Inflammatory macrophage treated with lipopolysaccharide for 4 hours (primary cell): ENCODE measurements at regions not wholly inside any gene's neighbourhood (a gene's known extent, or its start where the extent isn't known, plus 50 kb on each side); places are given as distances from the start of the nearest gene placed in this dataset.
"Not testable (repeated sequence)": the region's sequence is repeated elsewhere in the genome, so short reads cannot be mapped to it uniquely, and the experiment has no call there.

Experiments used
- DNase-seq: peaks from one replicate; pipeline ENCODE4 v3.0.0-alpha.2; 2020

- DNase-seq: no peak
These were observed 529.1 kb upstream of the BRINP1 start for GRCh38 chr9:119898316-119898715.

DNA sequence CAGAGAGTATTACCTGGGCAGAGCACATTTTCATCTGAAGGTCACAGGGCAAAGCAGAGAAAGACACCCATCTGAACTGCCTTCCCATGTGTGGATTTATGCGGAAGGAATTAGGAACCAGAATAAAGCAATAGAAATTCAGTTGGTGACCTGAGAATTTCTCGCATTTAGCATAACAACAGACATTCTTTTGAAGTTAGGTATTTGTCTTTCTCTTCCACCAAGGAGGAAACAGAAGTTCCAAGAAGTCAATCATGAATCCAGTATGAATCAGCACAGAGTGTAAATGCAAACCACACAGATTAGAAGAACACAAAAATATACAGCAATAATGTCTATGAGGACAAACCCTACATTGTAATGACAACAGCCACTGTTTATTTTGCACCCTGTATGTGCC lies 515.2 kb upstream of the BRINP1 start:
- no peak for DNase-seq

DNA sequence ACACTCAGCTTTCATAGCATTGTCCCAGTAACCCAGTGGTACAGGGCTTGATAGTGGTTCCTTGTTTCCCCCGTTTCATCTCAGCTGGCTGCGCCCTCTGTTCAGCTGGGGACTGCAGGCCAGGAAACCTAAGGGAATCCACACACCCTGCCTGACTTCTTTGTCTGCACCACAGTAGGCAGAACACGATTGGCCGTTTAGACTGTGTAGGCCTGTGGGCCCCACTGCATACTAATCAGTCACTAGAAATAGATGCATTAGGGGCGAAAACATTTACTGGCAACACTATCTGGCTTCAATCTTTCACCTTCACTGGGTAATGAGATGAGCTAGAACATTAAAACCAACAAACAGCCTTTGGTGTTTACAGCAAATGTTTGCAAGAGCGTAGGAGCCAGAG lies 512.7 kb upstream of the BRINP1 start:
- DNase-seq: no peak

GRCh38 chr9:119880361-119880760 lies 511.1 kb upstream of the BRINP1 start:
- DNase-seq: no peak

- DNase-seq: no peak
These were observed 508.1 kb upstream of the BRINP1 start for GRCh38 chr9:119877306-119877705.

GRCh38 chr9:119873877-119874276 lies 504.6 kb upstream of the BRINP1 start:
- DNase-seq: no peak

GRCh38 chr9:119870251-119870650 lies 501.0 kb upstream of the BRINP1 start:
- not testable (repeated sequence) for DNase-seq

DNA sequence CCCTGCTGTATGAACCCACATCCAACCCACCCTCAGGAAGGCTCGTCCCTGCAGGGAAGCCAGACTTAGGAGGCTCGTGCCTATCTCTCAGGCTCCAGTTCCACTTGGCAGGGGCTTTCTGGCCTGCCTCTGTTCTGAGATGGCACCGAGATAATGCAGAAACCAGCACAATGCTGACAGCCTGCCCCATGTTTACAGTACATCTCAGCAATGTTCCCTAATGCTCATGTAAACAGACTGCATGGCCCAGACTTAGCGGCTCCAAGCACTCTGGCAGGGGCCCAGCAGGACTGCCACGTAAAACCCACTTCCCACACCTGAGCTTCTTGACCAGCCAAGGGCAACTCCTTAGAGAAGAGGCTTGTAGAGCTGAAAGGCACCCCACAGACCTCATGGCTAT lies 499.5 kb upstream of the BRINP1 start:
- DNase-seq: no peak

- DNase-seq: no peak
These were observed 492.6 kb upstream of the BRINP1 start for GRCh38 chr9:119861842-119862241.

GRCh38 chr9:119859128-119859527 lies 489.9 kb upstream of the BRINP1 start:
- DNase-seq: no peak

GRCh38 chr9:119853126-119853525 lies 483.9 kb upstream of the BRINP1 start:
- DNase-seq: no peak

DNA sequence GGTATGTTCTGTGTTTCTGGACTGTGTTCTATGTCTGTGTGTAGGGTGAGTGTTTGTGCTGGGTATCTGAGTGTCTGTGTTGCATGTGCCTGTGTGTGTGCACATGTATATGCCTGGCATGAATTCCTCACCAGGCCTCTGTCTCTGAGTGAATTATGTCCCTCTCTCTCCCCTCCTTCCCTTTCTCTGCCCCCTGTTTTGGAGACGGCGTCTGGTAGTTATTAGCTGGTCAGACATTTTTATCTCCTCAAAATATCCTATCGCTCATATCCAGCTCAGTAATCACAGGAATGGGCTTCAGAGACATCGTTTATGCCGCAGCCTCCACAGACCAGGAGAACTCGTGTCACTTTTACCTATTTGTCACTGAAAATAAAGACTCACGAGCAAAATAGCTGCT lies 483.2 kb upstream of the BRINP1 start:
- DNase-seq: no peak

DNA sequence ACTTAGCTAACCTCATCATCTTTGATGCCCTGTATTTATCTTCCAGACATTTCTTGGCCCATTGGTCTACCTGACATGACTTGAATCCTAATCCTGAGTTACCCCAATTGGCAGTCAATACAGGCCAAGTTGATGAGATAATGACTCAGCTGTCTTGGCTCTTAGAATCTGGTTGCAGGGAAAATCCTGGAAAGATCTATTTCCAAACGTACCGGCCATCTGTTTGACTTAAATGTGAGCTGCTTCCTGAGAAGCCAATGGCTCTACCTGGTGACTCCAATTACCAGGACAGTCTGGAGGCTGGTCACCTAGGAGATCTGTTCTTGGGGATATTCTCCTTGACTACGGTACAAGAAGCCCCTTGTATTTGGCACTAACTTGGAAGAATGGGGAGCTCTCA lies 475.2 kb upstream of the BRINP1 start:
- no peak for DNase-seq

- DNase-seq: no peak
These were observed 471.8 kb upstream of the BRINP1 start for GRCh38 chr9:119841016-119841415.

DNA sequence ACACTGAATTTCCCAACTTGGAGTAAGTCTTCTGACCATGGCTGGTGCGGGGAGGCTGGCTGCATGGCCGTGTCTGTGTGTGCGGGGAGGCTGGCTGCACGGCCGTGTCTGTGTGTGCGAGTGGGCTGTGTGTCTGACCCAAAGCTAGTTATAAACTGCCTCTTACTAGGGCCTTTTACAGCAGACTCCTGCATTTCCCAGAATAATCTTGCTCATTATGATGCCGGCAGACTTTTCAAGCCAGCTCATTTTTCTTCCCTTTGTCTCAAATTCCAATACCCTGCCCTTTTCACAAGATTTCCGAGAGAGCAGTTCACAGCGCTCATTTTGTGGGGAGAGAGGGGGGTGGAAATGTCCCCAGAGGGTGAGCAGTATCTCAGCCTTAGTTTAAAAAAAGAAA lies 470.7 kb upstream of the BRINP1 start:
- no peak for DNase-seq

DNA sequence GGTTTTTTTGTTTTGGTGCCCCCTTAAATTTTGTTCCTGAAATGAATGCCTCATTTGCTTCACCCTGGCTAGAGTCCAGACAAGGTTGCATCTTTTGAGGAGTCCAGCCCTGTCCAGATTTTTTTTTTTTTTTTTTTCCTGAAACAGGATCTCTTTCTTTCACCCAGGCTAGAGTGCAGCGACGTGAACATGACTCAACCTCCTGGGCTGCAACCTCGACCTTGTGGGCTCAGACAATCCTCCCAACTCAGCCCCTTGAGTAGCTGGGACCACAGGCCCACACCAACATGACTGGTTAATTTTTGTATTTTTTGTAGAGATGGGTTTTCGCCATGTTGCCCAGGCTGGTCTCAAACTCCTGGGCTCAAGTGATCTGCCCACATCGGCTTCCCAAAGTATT lies 469.0 kb upstream of the BRINP1 start:
- no peak for DNase-seq

GRCh38 chr9:119836036-119836435 lies 466.8 kb upstream of the BRINP1 start:
- no peak for DNase-seq

DNA sequence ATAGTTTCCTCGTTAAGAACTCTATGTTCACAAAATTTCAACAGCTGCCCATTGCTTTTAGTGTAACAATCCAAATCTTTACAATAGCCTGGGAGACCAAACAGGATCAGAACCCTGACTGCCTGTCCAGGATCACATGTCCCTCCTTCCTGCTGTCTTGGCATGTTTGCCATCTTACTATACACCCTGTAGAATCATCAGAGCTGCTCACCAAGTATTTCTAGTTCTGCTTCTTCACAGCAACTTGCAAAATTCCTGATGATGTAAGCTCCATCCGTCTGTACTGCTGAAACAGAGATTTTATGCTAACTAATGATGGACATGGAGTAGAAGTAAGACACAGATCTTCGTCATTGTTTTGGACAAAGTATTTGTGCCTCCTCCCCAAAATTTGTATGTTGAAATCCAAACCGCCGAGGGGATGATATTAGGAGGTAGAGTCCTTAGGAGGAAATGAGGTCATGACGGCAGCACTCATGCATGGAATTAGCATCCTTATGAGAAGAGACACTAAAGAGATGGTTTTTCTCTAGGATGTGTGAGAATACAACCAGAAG lies 464.9 kb upstream of the BRINP1 start:
- DNase-seq: no peak

DNA sequence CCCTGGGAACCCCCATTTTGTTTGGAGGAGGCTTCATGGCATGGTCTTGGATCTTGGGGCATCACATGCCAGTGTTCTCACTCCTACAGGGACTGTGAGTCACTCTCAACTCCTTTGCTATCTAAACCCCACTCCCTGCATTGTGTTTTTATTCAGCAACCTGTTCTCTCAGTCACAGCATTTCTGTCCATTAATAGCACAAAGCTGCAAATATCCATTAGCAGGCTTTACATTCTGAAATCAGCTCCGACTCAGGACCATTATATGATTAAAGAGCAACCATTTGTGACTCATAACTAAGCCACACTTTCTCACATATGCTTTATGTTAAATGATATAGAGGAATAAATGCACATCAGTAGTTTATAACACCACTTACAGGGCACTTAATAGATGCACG lies 462.1 kb upstream of the BRINP1 start:
- no peak for DNase-seq

DNA sequence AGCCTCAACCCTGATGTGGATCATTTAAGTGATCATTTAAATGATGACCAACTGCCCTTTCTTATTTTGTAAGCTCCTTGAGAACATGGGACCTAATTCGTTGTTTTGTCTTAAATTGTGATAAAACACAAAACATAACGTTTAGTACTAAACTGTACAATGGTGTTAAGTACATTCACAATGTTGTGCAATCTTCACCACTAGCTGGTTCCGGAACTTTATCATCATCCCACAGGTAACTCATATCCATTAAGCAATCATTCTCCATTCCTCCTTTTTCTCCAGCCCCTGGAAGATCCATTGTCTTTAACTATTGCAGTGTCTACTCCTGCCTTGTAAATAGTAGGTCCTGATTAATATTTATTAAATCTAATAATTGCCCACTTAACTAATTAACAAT lies 460.5 kb upstream of the BRINP1 start:
- DNase-seq: no peak

DNA sequence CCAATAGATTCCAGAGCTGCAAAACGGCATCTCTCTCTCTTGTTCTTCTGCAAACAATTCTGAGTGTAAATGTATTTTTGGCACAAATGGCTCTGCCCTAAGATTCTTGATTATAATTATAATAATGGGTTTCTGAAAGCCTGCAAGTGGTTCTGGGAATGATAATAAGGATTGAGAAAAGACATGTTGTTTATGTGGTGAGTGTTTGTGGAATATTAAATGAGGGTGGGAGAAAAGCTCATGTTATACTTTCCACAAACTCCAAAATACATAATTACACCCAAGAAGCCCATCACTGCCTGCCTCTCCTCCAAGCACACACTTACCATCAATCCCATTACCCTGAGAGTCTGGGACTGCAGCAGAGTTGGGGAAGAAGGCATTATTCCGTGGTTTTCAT lies 460.0 kb upstream of the BRINP1 start:
- DNase-seq: no peak

- DNase-seq: no peak
These were observed 458.3 kb upstream of the BRINP1 start for GRCh38 chr9:119827526-119827925.

DNA sequence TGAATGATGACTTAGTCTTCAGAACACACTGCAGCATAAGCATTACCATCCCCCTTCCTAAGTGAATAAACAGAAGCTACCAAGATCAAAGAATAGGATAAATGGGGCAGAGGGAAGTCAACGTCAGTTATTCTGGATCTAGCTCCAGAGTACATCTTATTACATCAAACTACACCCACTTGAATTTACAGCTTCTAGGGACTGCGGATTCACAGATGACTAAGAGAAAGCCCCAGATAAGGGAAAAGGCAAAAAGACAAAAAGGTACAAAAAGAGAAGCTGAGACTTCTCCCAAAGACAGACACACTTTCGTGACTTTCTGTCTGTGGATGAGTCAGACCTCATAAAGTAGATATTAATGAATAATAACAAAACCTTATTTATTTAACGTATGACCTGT lies 457.9 kb upstream of the BRINP1 start:
- DNase-seq: no peak

DNA sequence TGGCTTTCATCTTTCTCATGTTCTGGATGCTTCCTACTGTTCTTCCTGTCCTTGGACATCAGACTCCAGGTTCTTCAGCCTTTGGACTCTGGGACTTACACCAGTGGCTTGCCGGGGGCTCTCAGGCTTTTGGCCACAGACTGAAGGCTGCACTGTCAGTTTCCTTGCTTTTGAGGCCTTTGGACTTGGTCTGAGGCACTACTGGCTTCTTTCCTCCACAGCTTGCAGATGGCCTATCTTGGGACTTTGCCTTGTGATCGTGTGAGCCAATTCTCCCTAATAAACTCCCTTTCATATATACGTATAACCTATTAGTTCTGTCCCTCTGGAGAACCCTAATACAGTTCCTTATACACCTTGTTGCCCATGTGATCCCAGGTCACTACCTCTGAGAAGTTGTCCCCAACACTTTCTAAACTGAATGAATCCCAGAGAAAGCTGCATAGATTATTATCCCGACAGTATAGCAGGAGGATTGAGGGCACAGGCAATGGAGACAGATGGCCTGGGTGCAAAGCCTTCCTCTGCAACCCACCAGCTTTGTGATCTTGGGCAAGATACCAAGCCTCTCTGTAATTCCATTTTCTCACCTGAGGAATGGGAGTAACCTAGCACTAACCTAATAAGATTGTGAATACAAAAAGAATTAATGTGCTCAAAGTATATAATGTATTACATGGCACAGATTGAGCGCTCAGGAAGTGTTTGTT lies 449.6 kb upstream of the BRINP1 start:
- DNase-seq: no peak
